IMR-90 (cell line): ENCODE measurements at regions not wholly inside any gene's neighbourhood (a gene's known extent, or its start where the extent isn't known, plus 50 kb on each side); places are given as distances from the start of the nearest gene placed in this dataset.
A peak's percentile ranks its signal among the peaks of the same experiment; 100 is the strongest.

Experiments used
- ATAC-seq: fragments of 200-7000 bp; cut with Tn5 transposase; 2 replicates; pipeline ENCODE4 v1.9.1; 2020; ENCODE audit warnings: low read depth, mild to moderate bottlenecking, moderate library complexity
- BruUV-seq: library from RNA; stranded (reverse); fragments of 400-500 nt; replicated peaks from 2 replicates; lab custom pipeline; 2021; lab: Mats Ljungman, UMichigan
- CTCF ChIA-PET: fragments of 300-600 bp; formaldehyde crosslinking; extraction: SDS; loops from one replicate; lab custom pipeline; 2021; ENCODE audit warnings: antibody characterized with exemption; lab: Yijun Ruan, JAX
- POLR2A ChIA-PET: fragments of 300-600 bp; sonication (Branson Sonifier 250); formaldehyde crosslinking; loops from one replicate; lab custom pipeline; 2022; ENCODE audit warnings: antibody characterized with exemption; ENCODE audit not compliant: unreplicated experiment; lab: Charles Lee
- DNase-seq: peaks from one replicate; pipeline ENCODE4 v3.0.0; 2013
- H2AFZ ChIP-seq: replicated peaks from 2 replicates; pipeline ENCODE3; 2013; ENCODE audit warnings: low read length, mild to moderate bottlenecking; ENCODE audit not compliant: poor library complexity
- H2AK5ac ChIP-seq: 2 replicates; pipeline ENCODE4 v1.6.1; 2013; ENCODE audit warnings: low read depth, low read length, inconsistent platforms
- H2AK9ac ChIP-seq: replicated peaks from 2 replicates; pipeline ENCODE3; 2013; ENCODE audit warnings: mild to moderate bottlenecking, low read depth, low read length, moderate library complexity; ENCODE audit not compliant: poor library complexity
- H2BK120ac ChIP-seq: 2 replicates; pipeline ENCODE4 v1.6.1; 2013; ENCODE audit warnings: low read depth, low read length, inconsistent platforms
- H2BK15ac ChIP-seq: 3 replicates; pipeline ENCODE4 v1.6.1; 2013; ENCODE audit warnings: low read depth, low read length, inconsistent platforms
- H2BK20ac ChIP-seq: 2 replicates; pipeline ENCODE4 v1.6.1; 2013; ENCODE audit warnings: low read depth, mild to moderate bottlenecking, inconsistent platforms, low read length, moderate library complexity
- H2BK5ac ChIP-seq: 2 replicates; pipeline ENCODE4 v1.6.1; 2013; ENCODE audit warnings: mild to moderate bottlenecking, low read depth, low read length, inconsistent platforms; ENCODE audit not compliant: poor library complexity, severe bottlenecking
- H3K14ac ChIP-seq: replicated peaks from 2 replicates; pipeline ENCODE4 v1.6.1; 2013; ENCODE audit warnings: low read depth, low read length, inconsistent platforms
- H3K18ac ChIP-seq: 2 replicates; pipeline ENCODE4 v1.6.1; 2013; ENCODE audit warnings: low read depth, low read length, control low read depth
- H3K23ac ChIP-seq: 2 replicates; pipeline ENCODE4 v1.6.1; 2013; ENCODE audit warnings: low read depth, low read length, inconsistent platforms
- H3K27ac ChIP-seq: 2 replicates; pipeline ENCODE4 v1.5.1; 2013; ENCODE audit warnings: mild to moderate bottlenecking, control low read depth, low read length; ENCODE audit not compliant: insufficient read depth
- H3K27me3 ChIP-seq: 2 replicates; pipeline ENCODE4 v1.6.1; 2013; ENCODE audit warnings: low read length; ENCODE audit not compliant: control insufficient read depth, insufficient read depth
- H3K36me3 ChIP-seq: 2 replicates; pipeline ENCODE4 v1.6.1; 2013; ENCODE audit warnings: low read length, mixed read lengths; ENCODE audit not compliant: control insufficient read depth, insufficient read depth
- H3K4ac ChIP-seq: 2 replicates; pipeline ENCODE4 v1.6.1; 2013; ENCODE audit warnings: low read depth, low read length, inconsistent platforms
- H3K4me1 ChIP-seq: 2 replicates; pipeline ENCODE4 v1.6.1; 2013; ENCODE audit warnings: low read length, mixed read lengths; ENCODE audit not compliant: control insufficient read depth, insufficient read depth
- H3K4me2 ChIP-seq: 2 replicates; pipeline ENCODE4 v1.6.1; 2013; ENCODE audit warnings: low read depth, mild to moderate bottlenecking, control low read depth, low read length, moderate library complexity
- H3K4me3 ChIP-seq: 2 replicates; pipeline ENCODE4 v1.5.1; 2013; ENCODE audit warnings: low read depth, mild to moderate bottlenecking, control low read depth, low read length, moderate library complexity; ENCODE audit not compliant: insufficient read depth
- H3K56ac ChIP-seq: 2 replicates; pipeline ENCODE4 v1.6.1; 2013; ENCODE audit warnings: low read length, inconsistent platforms; ENCODE audit not compliant: insufficient read depth; ENCODE audit errors: extremely low read depth
- H3K79me1 ChIP-seq, 2 experiments: 2 replicates each; pipeline ENCODE4 v1.6.1; 2013; ENCODE audit warnings: low read length in 2 of 2, inconsistent platforms in 1 of 2, low read depth in 1 of 2
- H3K9ac ChIP-seq: 2 replicates; pipeline ENCODE4 v1.6.1; 2013; ENCODE audit warnings: low read depth, low read length, control low read depth
- H3K9me1 ChIP-seq: 2 replicates; pipeline ENCODE4 v1.6.1; 2013; ENCODE audit warnings: low read length, inconsistent platforms; ENCODE audit not compliant: insufficient read depth
- H3K9me3 ChIP-seq: 2 replicates; pipeline ENCODE4 v1.6.1; 2013; ENCODE audit warnings: low read length; ENCODE audit not compliant: control insufficient read depth, insufficient read depth
- H4K20me1 ChIP-seq: 2 replicates; pipeline ENCODE4 v1.6.1; 2013; ENCODE audit warnings: low read length, inconsistent platforms; ENCODE audit not compliant: insufficient read depth
- H4K5ac ChIP-seq: 2 replicates; pipeline ENCODE4 v1.6.1; 2013; ENCODE audit warnings: mild to moderate bottlenecking, low read depth, low read length, control low read depth
- H4K8ac ChIP-seq, 2 experiments: 2 replicates each; pipeline ENCODE4 v1.6.1; 2013; ENCODE audit warnings: low read depth in 2 of 2, low read length in 2 of 2, control low read depth in 1 of 2, inconsistent platforms in 1 of 2
- H4K91ac ChIP-seq: 2 replicates; pipeline ENCODE4 v1.6.1; 2013; ENCODE audit warnings: low read depth, low read length, inconsistent platforms; ENCODE audit not compliant: insufficient read depth
- CEBPB ChIP-seq: IDR thresholded peaks from 2 replicates; pipeline ENCODE4 v1.6.1; 2012; ENCODE audit warnings: low read depth, low read length, improper control_type of control experiment
- CHD1 ChIP-seq: IDR thresholded peaks from 2 replicates; pipeline ENCODE4 v1.6.1; 2012; ENCODE audit warnings: low read depth, low read length, improper control_type of control experiment
- MAFK ChIP-seq: IDR thresholded peaks from 2 replicates; pipeline ENCODE4 v1.6.1; 2012; ENCODE audit warnings: low read depth, low read length, improper control_type of control experiment
- MAZ ChIP-seq: IDR thresholded peaks from 2 replicates; pipeline ENCODE4 v1.6.1; 2012; ENCODE audit warnings: low read depth, mild to moderate bottlenecking, low read length, improper control_type of control experiment, moderate library complexity, borderline replicate concordance
- NFE2L2 ChIP-seq: fragments of 150-350 bp; IDR thresholded peaks from 2 replicates; pipeline ENCODE4 v1.6.1; 2016; ENCODE audit warnings: low read depth, mild to moderate bottlenecking, low read length
- RFX5 ChIP-seq: IDR thresholded peaks from 2 replicates; pipeline ENCODE4 v1.8.0; 2012; ENCODE audit warnings: low read depth, mild to moderate bottlenecking, low read length, moderate library complexity
- SMC3 ChIP-seq: fragments of 150-350 bp; IDR thresholded peaks from 2 replicates; pipeline ENCODE4 v1.6.1; 2016; ENCODE audit warnings: low read depth, mild to moderate bottlenecking, antibody characterized with exemption, low read length, moderate library complexity
- dilution Hi-C: fragments of 300-500 bp; cut with HindIII; formaldehyde crosslinking; loops from one replicate; pipeline ENCODE4 v1.14.3; 2018; ENCODE audit warnings: low sequenced_read_pairs; ENCODE audit not compliant: unreplicated experiment
- in situ Hi-C: fragments of 300-500 bp; cut with MboI; formaldehyde crosslinking; loops from 3 replicates; pipeline ENCODE4 v1.14.3; 2019; ENCODE audit warnings: low sequenced_read_pairs, inconsistent platforms, mixed read lengths
- intact Hi-C: fragments of 100-400 bp; cut with micrococcal nuclease; formaldehyde crosslinking; loops from 2 replicates; pipeline ENCODE4 v1.10.0; 2022
- TF ChIP-seq, protein P1 (sequence below): fragments of 150-350 bp; IDR thresholded peaks from 2 replicates; pipeline ENCODE4 v1.6.1; 2016; ENCODE audit warnings: low read depth, mild to moderate bottlenecking, low read length, moderate library complexity, borderline replicate concordance
- TF ChIP-seq, protein P2 (sequence below): conservative IDR thresholded peaks from 2 replicates; pipeline ENCODE4 v1.5.1; 2012; ENCODE audit warnings: mild to moderate bottlenecking, low read depth, low read length, improper control_type of control experiment

DNA sequence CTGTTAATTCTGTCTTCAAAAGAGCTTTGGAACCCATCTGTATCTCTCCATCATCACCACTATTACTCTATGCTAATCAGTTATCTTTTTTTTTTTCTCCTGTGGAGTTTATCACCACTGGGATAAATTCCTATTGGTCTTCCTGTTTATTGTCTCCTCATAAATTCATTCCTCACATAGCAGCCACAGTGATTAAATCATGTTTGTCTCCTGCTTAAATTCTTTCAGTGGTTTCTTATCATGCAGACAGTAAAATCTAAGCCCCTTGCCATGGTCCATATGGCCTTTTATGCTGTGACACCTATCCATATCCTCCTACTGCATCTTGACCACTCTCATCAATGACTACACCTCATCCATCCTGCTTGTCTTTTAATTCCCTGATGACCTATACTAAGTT lies 239.8 kb upstream of the ZEB2 start:
- no peak overlapping the region for H3K56ac ChIP-seq
- DNase-seq (no peak), ATAC-seq (no peak)
- no peak overlapping the region for H2BK5ac ChIP-seq
- no peak overlapping the region for H4K8ac ChIP-seq
- no peaks in the 10 kb centered on the region for H3K9me3 ChIP-seq
- dilution Hi-C loops, result no loop called here
- no peaks in the 10 kb centered on the region for H3K79me1 ChIP-seq
- no peaks in the 10 kb centered on the region for H3K9me1 ChIP-seq
- H4K5ac ChIP-seq, result no peak overlapping the region
- CTCF ChIA-PET, result no interaction called here
- TF ChIP-seq MAFK, result no peak
- no peak for TF ChIP-seq MAZ
- TF ChIP-seq, protein P1, sequence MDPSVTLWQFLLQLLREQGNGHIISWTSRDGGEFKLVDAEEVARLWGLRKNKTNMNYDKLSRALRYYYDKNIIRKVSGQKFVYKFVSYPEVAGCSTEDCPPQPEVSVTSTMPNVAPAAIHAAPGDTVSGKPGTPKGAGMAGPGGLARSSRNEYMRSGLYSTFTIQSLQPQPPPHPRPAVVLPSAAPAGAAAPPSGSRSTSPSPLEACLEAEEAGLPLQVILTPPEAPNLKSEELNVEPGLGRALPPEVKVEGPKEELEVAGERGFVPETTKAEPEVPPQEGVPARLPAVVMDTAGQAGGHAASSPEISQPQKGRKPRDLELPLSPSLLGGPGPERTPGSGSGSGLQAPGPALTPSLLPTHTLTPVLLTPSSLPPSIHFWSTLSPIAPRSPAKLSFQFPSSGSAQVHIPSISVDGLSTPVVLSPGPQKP, result no peak
- TF ChIP-seq, protein P2, sequence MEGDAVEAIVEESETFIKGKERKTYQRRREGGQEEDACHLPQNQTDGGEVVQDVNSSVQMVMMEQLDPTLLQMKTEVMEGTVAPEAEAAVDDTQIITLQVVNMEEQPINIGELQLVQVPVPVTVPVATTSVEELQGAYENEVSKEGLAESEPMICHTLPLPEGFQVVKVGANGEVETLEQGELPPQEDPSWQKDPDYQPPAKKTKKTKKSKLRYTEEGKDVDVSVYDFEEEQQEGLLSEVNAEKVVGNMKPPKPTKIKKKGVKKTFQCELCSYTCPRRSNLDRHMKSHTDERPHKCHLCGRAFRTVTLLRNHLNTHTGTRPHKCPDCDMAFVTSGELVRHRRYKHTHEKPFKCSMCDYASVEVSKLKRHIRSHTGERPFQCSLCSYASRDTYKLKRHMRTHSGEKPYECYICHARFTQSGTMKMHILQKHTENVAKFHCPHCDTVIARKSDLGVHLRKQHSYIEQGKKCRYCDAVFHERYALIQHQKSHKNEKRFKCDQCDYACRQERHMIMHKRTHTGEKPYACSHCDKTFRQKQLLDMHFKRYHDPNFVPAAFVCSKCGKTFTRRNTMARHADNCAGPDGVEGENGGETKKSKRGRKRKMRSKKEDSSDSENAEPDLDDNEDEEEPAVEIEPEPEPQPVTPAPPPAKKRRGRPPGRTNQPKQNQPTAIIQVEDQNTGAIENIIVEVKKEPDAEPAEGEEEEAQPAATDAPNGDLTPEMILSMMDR, result no peak
- no peak for TF ChIP-seq CEBPB
- TF ChIP-seq CHD1, result no peak
- no peak for TF ChIP-seq RFX5
- TF ChIP-seq SMC3, result no peak
- TF ChIP-seq NFE2L2, result no peak
- no peak overlapping the region for H2AK9ac ChIP-seq
- no peaks in the 10 kb centered on the region for H3K36me3 ChIP-seq
- POLR2A ChIA-PET, result no interaction called here
- no peak overlapping the region for H3K4ac ChIP-seq
- in situ Hi-C loops, result no loop called here
- H2BK15ac ChIP-seq, result no peak overlapping the region
- H3K23ac ChIP-seq, result no peak overlapping the region
- no peak overlapping the region for H3K9ac ChIP-seq
- H3K4me1 ChIP-seq, result no peaks in the 10 kb centered on the region
- no peak overlapping the region for H3K4me2 ChIP-seq
- H3K27me3 ChIP-seq, result no peaks in the 10 kb centered on the region
- no TSS peak for BruUV-seq
- no peak overlapping the region for H2AK5ac ChIP-seq
- no peak overlapping the region for H4K91ac ChIP-seq
- no peak overlapping the region for H2BK20ac ChIP-seq
- H2BK120ac ChIP-seq, result no peak overlapping the region
- H3K4me3 ChIP-seq, result no peak overlapping the region
- no peak overlapping the region for H3K18ac ChIP-seq
- H3K27ac ChIP-seq, result no peak overlapping the region
- H4K20me1 ChIP-seq, result no peaks in the 10 kb centered on the region
- intact Hi-C loops, result no loop called here
- H3K14ac ChIP-seq, result 0 out of 2 replicates have a peak overlapping the region, but pooled peaks have one; percentile 57
- H2AFZ ChIP-seq, result no peak overlapping the region
